K562 (cell line): ENCODE measurements at regions not wholly inside any gene's neighbourhood (a gene's known extent, or its start where the extent isn't known, plus 50 kb on each side); places are given as distances from the start of the nearest gene placed in this dataset.

ENCODE experiments used
- ATAC-seq: fragments of 200-7000 bp; cut with Tn5 transposase; 3 replicates; pipeline ENCODE4 v1.9.1; 2020; ENCODE audit warnings: moderate library complexity
- BruUV-seq: library from RNA; stranded (reverse); fragments of 400-500 nt; replicated peaks from 2 replicates; lab custom pipeline; 2021; lab: Mats Ljungman, UMichigan
- CTCF ChIA-PET: fragments of 300-600 bp; formaldehyde crosslinking; extraction: SDS; loops from one replicate; lab custom pipeline; 2021; ENCODE audit warnings: low intra/inter-chr PET ratio; lab: Yijun Ruan, JAX
- POLR2A ChIA-PET: fragments of 300-600, 350-650 bp; sonication (Branson Sonifier 250); formaldehyde crosslinking; extraction: SDS; loops from one replicate; lab custom pipeline; 2021; ENCODE audit warnings: antibody characterized with exemption, inconsistent platforms; lab: Yijun Ruan, JAX
- DNase-seq, 4 experiments: peaks; one replicate each; pipeline versions ENCODE4 v3.0.0 to v3.0.0-alpha.2; 2011 to 2018; ENCODE audit warnings: low spot score in 3 of 4, mixed read lengths in 3 of 4; ENCODE audit errors: extremely low read depth in 1 of 4
- FAIRE-seq: peaks from 2 replicates; lab custom pipeline; 2011; peaks lifted over from hg19 to GRCh38; lab: Jason Lieb, UNC
- H2AFZ ChIP-seq: 2 replicates; pipeline ENCODE4 v1.6.0; 2011; ENCODE audit warnings: low read depth, low read length, control low read depth, inconsistent platforms
- H3K27ac ChIP-seq: fragments of 200-600 bp; 3 replicates; pipeline ENCODE4 v1.8.0; 2011; ENCODE audit warnings: low read depth, mild to moderate bottlenecking, control low read depth, inconsistent platforms, low read length, moderate library complexity, mixed read lengths; ENCODE audit errors: extremely low read depth
- H3K27me3 ChIP-seq, 2 experiments: fragments of 300-600 bp in 1 of 2; 2 replicates in 1 of 2; 3 replicates in 1 of 2; pipeline versions ENCODE4 v1.6.0 to v1.8.0; 2011; ENCODE audit warnings: inconsistent platforms in 2 of 2, low read length in 2 of 2, mild to moderate bottlenecking in 1 of 2, mixed read lengths in 1 of 2, moderate library complexity in 1 of 2; ENCODE audit not compliant: control insufficient read depth in 2 of 2, insufficient read depth in 2 of 2
- H3K36me3 ChIP-seq: fragments of 300-600 bp; 3 replicates; pipeline ENCODE4 v1.8.0; 2011; ENCODE audit warnings: mild to moderate bottlenecking, low read length, inconsistent platforms; ENCODE audit not compliant: control insufficient read depth, insufficient read depth
- H3K4me1 ChIP-seq, 2 experiments: fragments of 200-600 bp in 1 of 2; replicated peaks in 1 of 2; 2 replicates in 1 of 2; 3 replicates in 1 of 2; pipeline versions ENCODE4 v1.5.1 to v1.8.0; 2011; ENCODE audit warnings: inconsistent platforms in 2 of 2, low read length in 2 of 2, mild to moderate bottlenecking in 1 of 2, mixed read lengths in 1 of 2, moderate library complexity in 1 of 2; ENCODE audit not compliant: control insufficient read depth in 2 of 2, insufficient read depth in 2 of 2
- H3K4me2 ChIP-seq: 2 replicates; pipeline ENCODE4 v1.6.1; 2011; ENCODE audit warnings: low read length, control low read depth, inconsistent platforms, mixed read lengths; ENCODE audit not compliant: insufficient read depth
- H3K4me3 ChIP-seq: fragments of 200-600 bp; sonication (generic), shearing (Covaris generic); 2 replicates; pipeline ENCODE4 v1.5.1; 2016; ENCODE audit warnings: control low read depth, inconsistent platforms
- H3K79me2 ChIP-seq: fragments of 200-600 bp; 3 replicates; pipeline ENCODE4 v1.8.0; 2011; ENCODE audit warnings: low read length, inconsistent platforms; ENCODE audit not compliant: control insufficient read depth, insufficient read depth
- H3K9ac ChIP-seq, 2 experiments: 2 replicates each; pipeline versions ENCODE4 v1.6.0 to v1.6.1; 2011; ENCODE audit warnings: low read depth in 2 of 2, low read length in 2 of 2, control low read depth in 1 of 2, inconsistent platforms in 1 of 2, mild to moderate bottlenecking in 1 of 2, mixed read lengths in 1 of 2; ENCODE audit not compliant: insufficient read depth in 1 of 2
- H3K9me1 ChIP-seq: one replicate; pipeline ENCODE4 v1.6.0; 2011; ENCODE audit warnings: inconsistent platforms, mild to moderate bottlenecking, low read length, moderate library complexity; ENCODE audit not compliant: control insufficient read depth, insufficient read depth
- H3K9me3 ChIP-seq: replicated peaks from 2 replicates; pipeline ENCODE4 v1.5.1; 2011; ENCODE audit warnings: low read depth, low read length, inconsistent platforms; ENCODE audit not compliant: control insufficient read depth, insufficient read depth
- H4K20me1 ChIP-seq: replicated peaks from 2 replicates; pipeline ENCODE4 v1.6.1; 2011; ENCODE audit warnings: low read length, inconsistent platforms, mixed read lengths; ENCODE audit not compliant: control insufficient read depth, insufficient read depth
- CEBPB ChIP-seq: fragments of 450-650 bp; IDR thresholded peaks from 2 replicates; pipeline ENCODE4 v1.6.1; 2016; ENCODE audit warnings: missing genetic modification characterization, missing compliant biosample characterization
- DIDO1 ChIP-seq: fragments of 450-650 bp; IDR thresholded peaks from 2 replicates; pipeline ENCODE4 v1.6.1; 2016; ENCODE audit warnings: low read depth, missing biosample characterization, missing genetic modification characterization
- LARP7 ChIP-seq: fragments of 450-650 bp; IDR thresholded peaks from 2 replicates; pipeline ENCODE4 v1.6.1; 2016
- MAFF ChIP-seq: IDR thresholded peaks from 2 replicates; pipeline ENCODE4 v1.6.1; 2012; ENCODE audit warnings: low read length, improper control_type of control experiment
- NR4A1 ChIP-seq, 2 experiments: fragments of 250-450 bp in 1 of 2; fragments of 450-650 bp in 1 of 2; sonication (Bioruptor Pico) in 1 of 2; IDR thresholded peaks; 2 replicates each; pipeline versions ENCODE4 v1.4.0 to v1.6.1; 2016 to 2020; ENCODE audit warnings: mild to moderate bottlenecking in 2 of 2, missing compliant biosample characterization in 1 of 2, missing genetic modification characterization in 1 of 2, moderate library complexity in 1 of 2
- POLR3G ChIP-seq: IDR thresholded peaks from 2 replicates; pipeline ENCODE4 v1.6.1; 2011; ENCODE audit not compliant: insufficient read length, insufficient replicate concordance; ENCODE audit errors: extremely low read depth
- RBBP5 ChIP-seq: fragments of 200-600 bp; sonication (generic); IDR thresholded peaks from 2 replicates; pipeline ENCODE4 v1.6.1; 2012; ENCODE audit warnings: borderline replicate concordance, mild to moderate bottlenecking, low read length, control low read depth, inconsistent platforms; ENCODE audit not compliant: insufficient read depth, poor library complexity, severe bottlenecking
- RBM17 ChIP-seq: fragments of 200-400 bp; formaldehyde crosslinking; IDR thresholded peaks from 2 replicates; pipeline ENCODE4 v1.6.1; 2017; ENCODE audit warnings: low read depth, mild to moderate bottlenecking, low read length, borderline replicate concordance
- WGBS: fragments of 100-300 bp; shearing (Covaris generic); methylation state at CpG from one replicate; pipeline ENCODE4 v1.1.6; 2016; ENCODE audit warnings: low coverage, mixed read lengths; ENCODE audit not compliant: insufficient coverage; ENCODE audit errors: missing lambda C conversion rate; 5-methylcytosine and 5-hydroxymethylcytosine counted together
- in situ Hi-C: fragments of 300-500 bp; cut with MboI; formaldehyde crosslinking; loops from 4 replicates; pipeline ENCODE4 v1.15.0; 2018; ENCODE audit warnings: inconsistent platforms, mixed read lengths
- intact Hi-C: fragments of 100-400 bp; cut with micrococcal nuclease; formaldehyde crosslinking; loops from 2 replicates; pipeline ENCODE4 v1.14.2; 2022
- TF ChIP-seq, protein P1 (sequence below): sonication (generic); formaldehyde crosslinking; IDR thresholded peaks from 2 replicates; pipeline ENCODE4 v1.8.0; 2023; ENCODE audit warnings: mild to moderate bottlenecking, missing genetic modification reagents
- TF ChIP-seq, protein P2 (sequence below): fragments of 250-450 bp; sonication (Bioruptor Pico); IDR thresholded peaks from 2 replicates; pipeline ENCODE4 v1.8.0; 2022; ENCODE audit warnings: inconsistent platforms, mild to moderate bottlenecking, moderate library complexity, borderline replicate concordance
- TF ChIP-seq, protein P3 (sequence below): fragments of 250-450 bp; sonication (Bioruptor Pico); IDR thresholded peaks from 2 replicates; pipeline ENCODE4 v1.8.0; 2021; ENCODE audit warnings: moderate library complexity, mild to moderate bottlenecking, inconsistent platforms
- TF ChIP-seq, protein P4 (sequence below): sonication (generic); formaldehyde crosslinking; IDR thresholded peaks from 2 replicates; pipeline ENCODE4 v1.9.0; 2022; ENCODE audit warnings: mild to moderate bottlenecking, missing genetic modification reagents

DNA sequence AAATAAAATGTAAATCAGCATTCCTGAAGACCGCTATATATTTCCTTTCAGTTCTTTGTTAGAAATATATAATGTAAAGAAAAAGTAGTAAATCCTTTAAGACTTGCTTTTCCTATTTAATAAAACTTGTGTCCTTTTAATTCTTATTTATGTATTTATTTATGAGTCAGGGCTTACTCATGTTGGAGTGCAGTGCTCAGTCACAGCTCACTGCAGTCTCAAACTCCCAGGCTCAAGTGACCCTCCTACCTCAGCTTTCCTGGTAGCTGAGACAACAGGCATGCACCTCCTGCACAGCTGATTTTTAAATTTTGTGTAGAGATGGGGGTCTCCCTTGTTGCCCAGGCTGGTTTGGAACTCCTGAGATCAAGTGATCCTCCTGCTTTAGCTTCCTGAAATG, 724.5 kb downstream of the ANKRD7 start:
- WGBS = 5% methylated on average over 1 of the region's 1 CpG
- Histone ChIP-seq H4K20me1 (no peaks in the 10 kb centered on the region), H3K4me3 (no peak overlapping the region), H3K4me1 (no peaks in the 10 kb centered on the region), H3K4me2 (no peak overlapping the region), H3K9me3 (no peaks in the 10 kb centered on the region), H3K27ac (no peak overlapping the region), H3K9me1 (no peaks in the 10 kb centered on the region), H3K9ac (no peak overlapping the region), H3K27me3 (no peaks in the 10 kb centered on the region), H3K36me3 (no peaks in the 10 kb centered on the region), H2AFZ (no peak overlapping the region), H3K79me2 (no peaks in the 10 kb centered on the region)
- no TSS peak for BruUV-seq
- no peak for FAIRE-seq
- TF ChIP-seq NR4A1 (CRISPR knock-in tag; IDR thresholded peaks at IDR 0.05) (no peak), NR4A1 (tag; IDR thresholded peaks at IDR 0.05) (no peak), POLR3G (no peak), RBBP5 (no peak), DIDO1 (tag) (no peak), CEBPB (tag) (no peak), MAFF (no peak), RBM17 (no peak), LARP7 (no peak)
- TF ChIP-seq, protein P1, sequence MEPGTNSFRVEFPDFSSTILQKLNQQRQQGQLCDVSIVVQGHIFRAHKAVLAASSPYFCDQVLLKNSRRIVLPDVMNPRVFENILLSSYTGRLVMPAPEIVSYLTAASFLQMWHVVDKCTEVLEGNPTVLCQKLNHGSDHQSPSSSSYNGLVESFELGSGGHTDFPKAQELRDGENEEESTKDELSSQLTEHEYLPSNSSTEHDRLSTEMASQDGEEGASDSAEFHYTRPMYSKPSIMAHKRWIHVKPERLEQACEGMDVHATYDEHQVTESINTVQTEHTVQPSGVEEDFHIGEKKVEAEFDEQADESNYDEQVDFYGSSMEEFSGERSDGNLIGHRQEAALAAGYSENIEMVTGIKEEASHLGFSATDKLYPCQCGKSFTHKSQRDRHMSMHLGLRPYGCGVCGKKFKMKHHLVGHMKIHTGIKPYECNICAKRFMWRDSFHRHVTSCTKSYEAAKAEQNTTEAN (CRISPR knock-in tag) = no peak
- TF ChIP-seq, protein P2, sequence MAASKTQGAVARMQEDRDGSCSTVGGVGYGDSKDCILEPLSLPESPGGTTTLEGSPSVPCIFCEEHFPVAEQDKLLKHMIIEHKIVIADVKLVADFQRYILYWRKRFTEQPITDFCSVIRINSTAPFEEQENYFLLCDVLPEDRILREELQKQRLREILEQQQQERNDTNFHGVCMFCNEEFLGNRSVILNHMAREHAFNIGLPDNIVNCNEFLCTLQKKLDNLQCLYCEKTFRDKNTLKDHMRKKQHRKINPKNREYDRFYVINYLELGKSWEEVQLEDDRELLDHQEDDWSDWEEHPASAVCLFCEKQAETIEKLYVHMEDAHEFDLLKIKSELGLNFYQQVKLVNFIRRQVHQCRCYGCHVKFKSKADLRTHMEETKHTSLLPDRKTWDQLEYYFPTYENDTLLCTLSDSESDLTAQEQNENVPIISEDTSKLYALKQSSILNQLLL = no peak
- TF ChIP-seq, protein P3, sequence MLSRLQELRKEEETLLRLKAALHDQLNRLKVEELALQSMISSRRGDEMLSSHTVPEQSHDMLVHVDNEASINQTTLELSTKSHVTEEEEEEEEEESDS (CRISPR knock-in tag) = no peak
- TF ChIP-seq, protein P4, sequence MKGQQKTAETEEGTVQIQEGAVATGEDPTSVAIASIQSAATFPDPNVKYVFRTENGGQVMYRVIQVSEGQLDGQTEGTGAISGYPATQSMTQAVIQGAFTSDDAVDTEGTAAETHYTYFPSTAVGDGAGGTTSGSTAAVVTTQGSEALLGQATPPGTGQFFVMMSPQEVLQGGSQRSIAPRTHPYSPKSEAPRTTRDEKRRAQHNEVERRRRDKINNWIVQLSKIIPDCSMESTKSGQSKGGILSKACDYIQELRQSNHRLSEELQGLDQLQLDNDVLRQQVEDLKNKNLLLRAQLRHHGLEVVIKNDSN (CRISPR knock-in tag) = no peak
- ChIA-PET POLR2A (no interaction called here), CTCF (no interaction called here)
- DNase-seq = no peak
- in situ Hi-C loops (no loop called here), intact Hi-C loops (no loop called here)
- no peak for ATAC-seq
